Germinal center (tissue), 1 donor: ENCODE measurements at regions not wholly inside any gene's neighbourhood (a gene's known extent, or its start where the extent isn't known, plus 50 kb on each side); places are given as distances from the start of the nearest gene placed in this dataset.

ENCODE experiments used
- DNase-seq: peaks from one replicate; pipeline ENCODE4 v3.0.0; 2012; ENCODE audit warnings: mixed read lengths, low spot score

- no peak for DNase-seq
Observed at GRCh38 chr18:56224669-56225561, 413.5 kb downstream of the TXNL1 start.

DNA sequence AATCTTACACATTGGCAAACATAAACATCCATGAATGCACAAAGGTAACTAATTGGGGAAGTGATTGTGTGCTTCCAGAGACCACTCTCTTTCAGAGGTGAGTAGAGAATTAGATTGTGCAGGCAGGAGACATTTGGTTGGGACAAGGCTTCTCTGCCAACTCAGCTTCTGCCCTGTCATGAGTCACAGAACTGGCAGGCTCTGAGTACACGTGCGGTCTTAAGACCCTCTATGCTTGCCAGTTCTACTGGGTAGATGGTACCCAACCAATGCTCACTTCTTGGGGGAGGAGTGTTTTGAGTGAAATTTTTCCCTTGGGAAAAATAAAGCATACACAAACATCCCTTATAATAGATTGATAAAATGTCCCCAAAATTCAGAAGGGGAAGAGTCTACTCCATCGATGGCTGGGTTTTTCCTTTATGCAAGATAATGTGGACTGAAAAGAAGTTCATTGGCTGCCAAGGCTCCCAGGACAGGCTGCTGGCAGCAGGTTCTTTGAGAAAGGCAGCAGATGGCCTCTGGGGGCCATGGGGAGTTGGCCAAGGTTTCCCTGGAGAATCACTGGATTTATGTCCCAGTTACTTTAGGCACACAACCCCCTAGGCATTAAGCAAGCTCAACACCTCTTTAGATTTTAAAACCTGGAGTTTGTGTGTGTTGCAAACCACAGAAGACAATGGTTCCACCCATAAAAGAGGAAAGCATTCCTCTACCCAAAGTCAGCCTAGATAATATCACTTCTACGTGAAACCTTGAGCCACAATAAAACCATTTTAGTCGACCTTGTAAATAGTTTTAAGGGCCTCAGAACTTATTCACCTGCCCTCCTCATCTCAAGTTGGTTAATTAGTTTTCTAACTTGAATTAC is 417.0 kb downstream of the TXNL1 start:
- DNase-seq, result no peak

GRCh38 chr18:56217406-56217805 is 421.0 kb downstream of the TXNL1 start:
- no peak for DNase-seq

- DNase-seq, result no peak
Observed at GRCh38 chr18:56214706-56215105, 423.7 kb downstream of the TXNL1 start.

GRCh38 chr18:56210520-56210919 is 427.9 kb downstream of the TXNL1 start:
- no peak for DNase-seq

DNA sequence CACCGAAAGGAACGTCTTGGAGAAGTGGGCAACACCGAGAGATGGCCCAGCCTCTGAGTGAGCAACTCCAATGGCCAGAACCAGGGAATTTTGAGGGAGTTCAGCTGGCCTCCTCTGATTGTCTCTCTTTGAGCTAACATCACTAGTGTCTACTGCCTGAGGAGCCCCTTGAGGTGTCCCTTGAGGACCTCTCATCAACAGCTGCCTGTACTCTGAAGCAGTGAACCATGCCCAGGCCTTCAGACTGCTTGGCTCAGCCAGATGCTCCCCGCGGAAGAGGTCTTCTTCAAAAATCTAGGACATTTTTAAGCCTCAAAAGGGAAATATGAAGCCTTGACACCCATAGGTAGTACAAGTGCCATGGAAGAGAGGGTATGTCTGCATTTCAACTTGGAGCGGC is 430.4 kb downstream of the TXNL1 start:
- no peak for DNase-seq

- DNase-seq, result no peak
Observed at GRCh38 chr18:56204052-56204451, 434.3 kb downstream of the TXNL1 start.

- no peak for DNase-seq
Observed at GRCh38 chr18:56202678-56203077, 435.7 kb downstream of the TXNL1 start.

DNA sequence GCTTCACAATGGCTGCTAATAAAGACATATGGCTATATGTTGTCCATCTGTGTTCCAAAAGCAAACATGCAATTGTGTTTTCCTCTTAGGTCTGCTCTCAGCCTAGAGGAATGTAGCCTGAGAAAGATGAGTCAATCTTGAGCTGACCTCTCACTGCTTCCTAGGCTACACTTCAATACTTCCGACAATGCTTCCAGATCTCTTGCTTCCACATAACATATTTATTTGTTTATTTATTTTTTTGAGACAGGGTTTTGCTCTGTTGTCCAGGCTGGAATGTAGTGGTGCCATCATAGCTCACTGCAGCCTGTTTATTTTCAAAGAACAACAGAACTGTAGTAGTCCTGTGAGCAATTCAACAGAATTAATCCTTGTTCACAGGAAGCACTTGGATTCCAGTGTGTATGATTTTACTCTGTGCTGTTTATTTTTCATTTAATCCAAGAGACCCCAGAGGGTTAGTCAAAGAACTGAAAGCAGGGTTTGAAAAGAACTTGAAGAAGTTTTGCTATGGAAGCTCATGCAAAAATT is 437.9 kb downstream of the TXNL1 start:
- DNase-seq, result no peak

DNA sequence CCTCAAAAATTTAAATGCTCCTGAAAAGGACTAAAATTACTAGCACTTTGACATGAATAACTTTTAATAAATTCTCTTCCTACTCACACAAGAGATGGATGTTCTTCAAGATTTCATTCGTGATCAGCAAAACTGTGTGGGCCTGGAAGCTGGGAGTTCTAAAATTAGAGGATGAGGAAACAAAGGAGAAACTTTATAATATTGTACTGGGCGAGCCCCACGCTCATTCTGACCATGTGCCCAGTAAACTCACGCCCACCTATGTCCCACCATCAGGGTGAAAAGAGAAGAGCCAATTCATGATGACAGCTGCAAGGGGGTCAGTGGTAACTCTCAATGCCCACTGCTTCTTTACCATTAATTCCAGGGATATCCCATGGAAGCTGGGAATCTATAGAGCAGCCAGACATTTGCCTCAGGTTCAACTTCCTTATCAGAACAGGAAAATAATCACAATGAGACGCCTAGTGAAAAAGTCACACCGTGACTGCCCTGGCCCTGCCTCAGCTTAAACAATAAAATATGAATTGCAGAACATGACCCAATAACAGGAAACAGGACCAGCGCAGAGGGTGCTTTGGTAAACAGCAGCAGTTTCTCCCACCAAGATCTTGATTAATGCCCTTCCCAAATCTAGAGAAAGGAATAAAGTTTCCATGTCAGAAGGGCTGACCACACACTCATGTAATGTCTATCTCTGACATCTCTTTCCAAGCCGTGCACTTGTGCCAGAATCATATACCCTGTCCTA is 438.6 kb downstream of the TXNL1 start:
- DNase-seq, result no peak

DNA sequence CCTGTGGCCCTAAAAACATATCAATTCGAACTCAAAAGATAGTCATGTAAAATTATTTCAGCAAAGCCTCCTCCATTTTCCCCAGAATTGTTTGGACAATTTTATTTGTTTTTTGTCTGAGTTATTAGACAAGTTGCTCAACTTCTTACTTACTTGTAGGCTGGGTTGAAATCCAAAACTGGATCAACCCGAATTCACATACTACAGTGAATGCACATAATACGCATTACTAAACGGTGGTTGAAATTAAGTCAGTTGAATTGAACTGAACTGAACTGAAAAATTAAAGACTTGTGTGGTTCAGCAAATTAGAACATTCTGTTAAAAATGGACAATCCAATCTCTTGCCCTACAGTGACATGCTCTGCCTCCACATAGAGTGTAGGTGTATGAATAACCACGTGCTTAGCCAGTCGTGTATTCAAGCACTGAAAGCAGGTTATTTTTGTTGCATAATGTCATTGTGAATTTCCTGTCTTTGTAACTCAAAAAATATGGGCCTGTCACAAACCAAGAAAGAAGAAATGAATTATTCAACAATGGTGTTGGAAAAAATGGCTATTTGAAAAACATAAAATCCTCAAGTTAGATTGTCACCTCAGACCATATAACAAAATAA is 441.0 kb downstream of the TXNL1 start:
- no peak for DNase-seq

- no peak for DNase-seq
Observed at GRCh38 chr18:56196495-56197225, 441.7 kb downstream of the TXNL1 start.

GRCh38 chr18:56191334-56191733 is 447.1 kb downstream of the TXNL1 start:
- DNase-seq, result no peak

DNA sequence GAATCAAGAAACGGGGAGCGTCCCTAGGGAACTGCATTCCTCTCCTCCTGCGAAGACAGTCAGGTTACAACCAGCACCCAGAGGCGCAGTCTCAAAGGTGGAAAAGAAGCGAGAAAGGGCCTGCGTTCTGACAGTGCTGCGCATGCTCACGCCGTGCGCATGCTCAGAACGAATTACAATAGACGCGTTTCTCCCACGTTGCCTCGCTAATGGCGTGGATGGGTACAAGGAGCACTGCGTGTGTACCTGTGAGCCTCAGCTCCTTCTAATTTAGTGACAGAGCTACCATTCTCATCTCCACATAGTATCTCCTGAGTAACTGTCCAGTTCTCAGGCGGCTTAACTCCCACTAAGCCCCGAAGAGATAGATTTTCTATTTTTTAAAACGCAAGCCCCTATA is 448.8 kb downstream of the TXNL1 start:
- DNase-seq, result no peak

DNA sequence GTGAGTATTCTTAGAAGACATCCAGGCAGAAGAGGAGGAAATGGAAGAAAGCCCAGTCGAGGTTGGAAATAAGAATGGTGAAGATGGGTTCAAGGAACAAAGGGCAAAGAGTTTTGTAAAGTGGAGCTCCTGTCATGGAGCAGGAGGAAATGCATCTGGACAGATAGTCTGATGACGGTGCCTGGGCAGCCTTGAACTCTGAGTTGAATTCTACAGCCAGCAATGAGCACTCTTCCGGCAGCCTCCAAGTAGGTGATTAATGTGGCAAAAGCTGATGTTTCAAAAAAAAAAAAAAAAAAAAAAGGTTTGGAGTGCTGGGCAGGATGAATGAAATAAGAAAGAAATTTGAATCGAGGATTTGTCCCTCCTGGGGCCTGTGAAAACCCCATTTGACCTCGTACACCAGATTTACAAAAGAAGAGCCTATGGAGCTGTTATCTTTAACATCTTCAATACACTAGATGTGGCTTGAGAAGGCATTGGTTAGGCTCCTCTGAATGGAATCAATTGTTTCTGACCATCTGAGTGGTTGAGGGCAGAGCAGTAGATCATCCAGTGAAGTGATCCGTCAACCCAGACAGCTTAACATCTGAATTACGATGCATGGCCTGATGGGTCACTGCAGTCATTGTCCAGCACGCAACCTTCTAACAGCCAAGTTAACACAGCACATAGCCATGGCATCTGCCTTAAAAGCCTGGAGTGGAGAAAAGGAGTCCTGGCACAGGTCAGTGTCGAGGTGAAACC is 449.7 kb downstream of the TXNL1 start:
- no peak for DNase-seq

- no peak for DNase-seq
Observed at GRCh38 chr18:56186319-56186718, 452.1 kb downstream of the TXNL1 start.

DNA sequence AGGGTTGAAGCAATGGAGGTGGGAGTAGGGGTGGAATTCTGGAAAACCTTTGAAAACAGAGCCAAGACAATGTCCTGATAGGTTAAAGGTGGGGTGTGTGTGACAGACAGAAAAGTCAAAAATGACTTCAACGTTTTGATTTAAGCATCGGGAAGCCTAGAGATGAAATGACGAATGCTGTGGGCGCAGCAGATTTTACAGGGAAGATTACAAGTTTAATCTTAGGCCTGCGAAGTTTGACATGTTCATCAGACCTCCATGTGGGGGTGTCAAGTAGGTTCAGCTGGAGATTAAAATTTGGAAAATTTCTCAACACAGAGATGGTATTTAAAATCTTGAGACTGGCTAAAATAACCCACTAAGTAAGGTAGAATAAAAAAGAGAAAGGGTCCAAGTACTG is 453.3 kb downstream of the TXNL1 start:
- no peak for DNase-seq

DNA sequence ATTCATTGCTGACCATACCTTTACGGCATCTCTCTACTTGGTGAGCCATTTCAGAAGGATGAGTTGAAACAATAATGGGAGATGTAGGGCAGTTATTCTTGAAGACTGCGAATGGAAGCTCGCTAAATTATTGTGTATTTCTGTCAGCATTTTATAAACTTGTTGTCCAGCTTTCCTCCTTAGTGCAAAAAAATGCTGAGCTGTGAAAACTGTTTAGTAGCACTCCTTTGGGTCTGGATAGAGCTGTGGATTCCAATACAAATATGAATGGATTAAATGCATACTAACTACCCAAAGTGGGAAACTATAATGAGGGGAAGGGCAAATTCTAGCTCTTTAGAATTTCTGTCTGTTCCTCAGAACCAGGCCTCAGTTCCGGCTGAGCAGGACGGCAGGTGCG is 461.6 kb downstream of the TXNL1 start:
- DNase-seq, result no peak

DNA sequence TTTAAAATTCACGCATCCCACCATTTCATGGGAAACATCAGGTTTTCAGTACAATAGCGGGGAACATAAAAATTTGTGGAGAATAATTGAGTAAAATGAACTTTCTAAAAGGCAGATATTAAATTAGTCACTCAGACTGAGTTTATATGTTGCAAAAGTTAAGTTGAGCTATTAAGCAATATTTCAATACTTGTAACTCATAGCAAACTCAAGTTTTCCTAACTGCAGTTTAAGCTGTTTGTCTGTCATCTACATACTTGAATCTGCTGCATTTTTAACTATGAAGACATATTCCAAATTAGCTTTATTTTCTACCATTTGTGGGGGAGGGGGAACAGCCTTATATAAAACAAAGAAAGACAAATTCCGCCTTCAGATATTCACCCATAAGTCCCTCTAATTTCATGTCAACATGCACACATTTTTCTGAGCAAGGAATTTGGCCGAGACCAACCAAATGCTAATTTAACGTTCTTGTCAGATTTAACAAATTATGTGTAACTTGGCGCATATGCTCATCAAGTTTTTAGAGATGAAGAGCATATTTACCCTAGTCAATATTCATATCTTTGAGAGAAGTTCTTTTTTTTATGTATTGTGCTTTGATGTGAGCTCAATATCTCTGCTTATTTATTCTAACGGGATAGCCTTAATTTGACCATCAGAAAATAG is 462.9 kb downstream of the TXNL1 start:
- no peak for DNase-seq
